ENCODE measurements at regions not wholly inside any gene's neighbourhood (a gene's known extent, or its start where the extent isn't known, plus 50 kb on each side); places are given as distances from the start of the nearest gene placed in this dataset.
"Not testable (repeated sequence)": the region's sequence is repeated elsewhere in the genome, so short reads cannot be mapped to it uniquely, and the experiment has no call there.

DNA sequence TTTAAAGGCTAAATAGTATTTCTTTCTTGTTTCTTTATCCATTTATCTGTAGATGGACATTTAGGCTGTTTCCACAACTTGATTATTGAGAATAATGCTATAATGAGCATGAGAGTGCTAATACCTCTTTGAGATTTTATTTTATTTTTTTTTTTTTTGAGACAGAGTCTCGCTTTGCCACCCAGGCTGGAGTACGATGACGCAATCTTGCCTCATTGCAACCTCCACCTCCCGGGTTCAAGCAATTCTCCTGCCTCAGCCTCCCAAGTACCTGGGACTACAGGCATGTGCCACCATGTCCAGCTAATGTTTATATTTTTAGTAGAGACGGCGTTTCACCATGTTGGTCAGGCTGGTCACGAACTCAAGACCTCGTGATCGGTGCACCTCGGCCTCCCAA lies 366.5 kb upstream of the PODXL start:
- not testable (repeated sequence) for TF ChIP-seq CTCF, POLR2A (IDR thresholded peaks at IDR 0.05)

Data from right lobe of liver (tissue), 4 donors.